ENCODE measurements at regions not wholly inside any gene's neighbourhood (a gene's known extent, or its start where the extent isn't known, plus 50 kb on each side); places are given as distances from the start of the nearest gene placed in this dataset.

GRCh38 chr13:109593230-109593629 lies 193.2 kb downstream of the IRS2 start (continued):
- TF ChIP-seq ZNF280C (tag by site-specific recombination; IDR thresholded peaks at IDR 0.05) (no peak), ZNF121 (tag by site-specific recombination; IDR thresholded peaks at IDR 0.05) (no peak), KLF7 (tag by site-specific recombination; IDR thresholded peaks at IDR 0.05; ENCODE audit: borderline replicate concordance) (no peak)

- no peak overlapping the region for H3K27ac ChIP-seq (ENCODE audit: extremely low read depth, low read depth, low read length)
- ChIA-PET POLR2A (no interaction called here), CTCF (interaction anchor here (0.7 kb wide), 1 partner anchor 178 kb away, joined by 3 read pairs; no protein-coding TSS in a partner anchor)
- no peak overlapping the region for H3K4me3 ChIP-seq (ENCODE audit: low read depth, low read length)
- H3K36me3 ChIP-seq (ENCODE audit: control insufficient read depth in 2 of 2, insufficient read depth in 1 of 2, low read length in 2 of 2) = no peaks in the 10 kb centered on the region
- TF ChIP-seq TRIM28 (IDR thresholded peaks at IDR 0.05; ENCODE audit: borderline replicate concordance, low read length) (no peak), SP2 (tag by site-specific recombination; IDR thresholded peaks at IDR 0.05) (no peak), ZNF341 (tag by site-specific recombination; IDR thresholded peaks at IDR 0.05; ENCODE audit: low read depth) (no peak), PRDM1 (tag by site-specific recombination; IDR thresholded peaks at IDR 0.05) (no peak), ZSCAN4 (tag by site-specific recombination; IDR thresholded peaks at IDR 0.05) (no peak), ZNF398 (tag by site-specific recombination; IDR thresholded peaks at IDR 0.05) (no peak), GLI4 (tag by site-specific recombination; IDR thresholded peaks at IDR 0.05) (no peak), ZFHX2 (tag by site-specific recombination; conservative IDR thresholded peaks at IDR 0.05) (no peak), MYNN (tag by site-specific recombination; IDR thresholded peaks at IDR 0.05; ENCODE audit: borderline replicate concordance) (no peak), ZNF626 (tag by site-specific recombination; IDR thresholded peaks at IDR 0.05) (no peak), SETDB1 (IDR thresholded peaks at IDR 0.05; ENCODE audit: insufficient read length, low read length) (no peak), ZNF580 (tag by site-specific recombination; IDR thresholded peaks at IDR 0.05) (no peak), ZFP69B (tag by site-specific recombination; IDR thresholded peaks at IDR 0.05) (no peak), PATZ1 (tag by site-specific recombination; IDR thresholded peaks at IDR 0.05) (no peak), ZNF621 (tag by site-specific recombination; IDR thresholded peaks at IDR 0.05) (no peak)
- H3K9me3 ChIP-seq (ENCODE audit: control insufficient read depth, insufficient read depth, low read depth, low read length) = no peaks in the 10 kb centered on the region
- no peaks in the 10 kb centered on the region for H3K4me1 ChIP-seq (ENCODE audit: control insufficient read depth, insufficient read depth, low read length)
These were observed 193.6 kb downstream of the IRS2 start for GRCh38 chr13:109592770-109593169.
